ENCODE measurements at regions not wholly inside any gene's neighbourhood (a gene's known extent, or its start where the extent isn't known, plus 50 kb on each side); places are given as distances from the start of the nearest gene placed in this dataset.
A peak's percentile ranks its signal among the peaks of the same experiment; 100 is the strongest.

DNA sequence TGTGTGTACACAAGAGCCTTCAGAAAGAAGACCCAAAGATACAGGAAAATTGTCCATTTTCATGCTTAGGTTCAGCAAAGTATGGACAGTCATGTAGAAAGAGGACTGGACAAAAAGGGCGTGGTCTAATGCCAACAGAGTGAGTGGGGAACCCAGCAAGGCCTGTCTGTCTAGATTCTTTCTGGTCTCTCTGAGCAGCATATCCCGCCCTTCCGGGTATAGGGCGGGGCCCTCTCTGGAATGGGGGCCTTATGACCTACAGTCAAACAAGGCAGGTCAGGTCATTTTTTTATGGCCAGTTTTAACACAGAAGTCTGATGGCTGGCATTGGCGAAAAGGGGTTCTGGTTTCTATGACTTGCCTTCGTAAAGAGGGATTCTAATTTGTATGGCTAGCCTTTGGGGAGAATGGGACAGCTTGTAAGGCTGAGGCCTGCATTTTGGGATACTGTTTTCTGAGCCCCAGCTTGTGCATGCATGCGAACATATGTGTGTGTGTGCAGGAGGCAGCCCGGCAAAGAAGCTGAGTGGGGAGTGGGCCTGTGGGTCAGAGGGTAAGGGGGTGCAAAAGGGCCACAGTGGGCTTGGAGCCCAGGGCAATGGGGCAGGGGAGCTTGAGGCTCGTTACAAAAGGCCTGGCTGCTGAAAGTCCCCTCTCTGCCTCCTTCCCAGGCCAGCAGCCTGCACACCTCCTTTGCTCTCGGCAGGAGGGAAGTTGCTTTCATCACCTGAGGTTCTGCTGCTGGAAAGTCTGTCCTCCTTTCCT, 130.5 kb upstream of the B3GAT1 start:
- no peaks in the 10 kb centered on the region for H3K9me3 ChIP-seq
- no peaks in the 10 kb centered on the region for H4K20me1 ChIP-seq
- H3K9ac ChIP-seq: no peak overlapping the region
- no peak overlapping the region for H3K27ac ChIP-seq
- no peak overlapping the region for H3K4me3 ChIP-seq
- no peaks in the 10 kb centered on the region for H3K27me3 ChIP-seq
- H3K4me2 ChIP-seq: no peak overlapping the region
- H3K4me1 ChIP-seq: peaks cover 20% of the 10 kb centered on the region
- no peaks in the 10 kb centered on the region for H3K36me3 ChIP-seq
- no peak for TF ChIP-seq Cebpa-rat (IDR thresholded peaks at IDR 0.05)

DNA sequence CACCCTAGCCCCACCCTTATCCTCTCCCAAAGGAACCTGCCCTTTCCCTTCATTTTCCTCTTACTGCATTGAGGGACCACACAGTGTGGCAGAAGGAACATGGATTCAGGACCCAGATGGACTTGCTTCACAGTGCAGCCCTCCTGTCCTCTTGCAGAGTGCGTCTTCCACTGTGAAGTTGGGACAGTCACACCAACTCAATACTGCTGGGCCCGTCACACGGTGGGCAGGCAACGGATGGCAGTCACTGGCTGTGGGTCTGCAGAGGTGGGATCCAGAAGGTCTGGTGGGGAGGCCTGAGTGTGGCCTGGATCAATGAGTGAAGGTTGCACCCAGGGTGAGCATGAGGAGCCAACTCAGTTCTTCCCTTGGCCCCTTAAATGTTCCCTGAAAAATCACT, 129.9 kb upstream of the B3GAT1 start:
- Histone ChIP-seq H3K9ac (no peak overlapping the region), H3K36me3 (no peaks in the 10 kb centered on the region), H3K27me3 (no peaks in the 10 kb centered on the region), H3K4me1 (peaks cover 26% of the 10 kb centered on the region), H4K20me1 (no peaks in the 10 kb centered on the region), H3K4me3 (no peak overlapping the region), H3K9me3 (no peaks in the 10 kb centered on the region), H3K4me2 (no peak overlapping the region), H3K27ac (no peak overlapping the region)
- TF ChIP-seq Cebpa-rat (IDR thresholded peaks at IDR 0.05): no peak

DNA sequence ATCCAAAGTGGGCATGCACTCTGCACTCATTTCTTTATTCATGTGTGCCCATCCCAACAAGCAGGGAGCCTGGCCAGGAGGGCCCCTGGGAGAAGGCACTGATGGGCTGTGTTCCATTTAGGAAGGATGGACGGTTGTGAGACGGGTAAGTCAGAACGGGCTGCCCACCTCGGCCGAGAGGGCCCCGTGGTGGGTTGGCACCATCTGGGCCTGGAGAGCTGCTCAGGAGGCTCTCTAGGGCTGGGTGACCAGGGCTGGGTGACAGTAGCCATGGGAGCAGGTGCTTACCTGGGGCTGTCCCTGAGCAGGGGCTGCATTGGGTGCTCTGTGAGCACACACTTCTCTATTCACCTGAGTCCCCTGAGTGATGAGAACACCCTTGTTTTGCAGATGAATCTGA, 129.3 kb upstream of the B3GAT1 start:
- H3K4me1 ChIP-seq: peaks cover 32% of the 10 kb centered on the region
- H3K9me3 ChIP-seq: no peaks in the 10 kb centered on the region
- H3K9ac ChIP-seq: no peak overlapping the region
- no peaks in the 10 kb centered on the region for H3K36me3 ChIP-seq
- no peak overlapping the region for H3K4me2 ChIP-seq
- TF ChIP-seq Cebpa-rat (IDR thresholded peaks at IDR 0.05): no peak
- no peaks in the 10 kb centered on the region; the same call in 1 of the 2 replicates for H4K20me1 ChIP-seq
- no peaks in the 10 kb centered on the region for H3K27me3 ChIP-seq
- H3K4me3 ChIP-seq: no peak overlapping the region
- H3K27ac ChIP-seq: no peak overlapping the region

DNA sequence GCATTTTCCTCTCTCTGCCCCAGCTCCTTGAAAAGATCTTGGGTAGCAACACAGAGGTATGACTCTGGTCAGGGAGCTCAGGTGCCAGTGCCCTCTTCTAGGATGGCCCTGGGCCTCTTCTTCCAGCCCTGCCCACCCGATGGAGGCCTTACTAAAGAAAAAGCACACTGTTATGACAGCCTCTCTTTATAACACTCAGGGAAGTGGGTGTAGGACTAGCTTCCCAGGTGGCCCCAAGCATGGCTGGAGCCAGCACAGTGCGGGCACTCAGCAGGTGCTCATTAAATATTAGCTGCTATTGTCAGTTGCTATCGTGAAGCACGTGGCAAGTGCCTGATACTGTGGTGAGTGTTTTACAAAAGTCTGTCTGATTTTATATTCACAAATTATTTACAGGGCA, 127.2 kb upstream of the B3GAT1 start:
- no peaks in the 10 kb centered on the region for H3K27me3 ChIP-seq
- H3K9ac ChIP-seq: no peak overlapping the region
- no peak overlapping the region for H3K4me2 ChIP-seq
- no peak overlapping the region for H3K27ac ChIP-seq
- H3K36me3 ChIP-seq: no peaks in the 10 kb centered on the region
- H3K4me3 ChIP-seq: no peak overlapping the region
- no peaks in the 10 kb centered on the region for H3K9me3 ChIP-seq
- H4K20me1 ChIP-seq: peaks cover 4% of the 10 kb centered on the region; the same call in 1 of the 2 replicates
- H3K4me1 ChIP-seq: peaks cover 39% of the 10 kb centered on the region
- TF ChIP-seq Cebpa-rat (IDR thresholded peaks at IDR 0.05): no peak

DNA sequence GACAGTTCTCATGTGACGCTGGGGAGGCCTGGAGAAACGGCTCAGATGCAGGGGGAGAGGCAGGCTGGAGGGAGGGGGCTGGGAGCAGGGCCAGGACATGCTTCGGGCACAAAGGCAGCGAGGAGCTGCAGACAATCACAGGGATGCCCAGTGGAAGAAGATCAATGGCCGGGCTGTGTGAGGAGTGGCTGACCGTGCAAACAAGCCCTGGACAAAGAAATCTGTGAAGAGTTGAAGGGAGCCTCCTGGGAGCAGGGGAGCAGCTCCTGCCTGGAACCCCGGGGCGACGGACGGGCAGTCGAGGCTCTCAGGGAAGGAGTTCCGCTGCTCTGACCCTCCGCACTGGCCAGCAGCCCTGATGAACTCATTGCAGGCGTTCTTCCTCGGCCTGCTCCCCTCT, 126.7 kb upstream of the B3GAT1 start:
- Histone ChIP-seq H3K9ac (no peak overlapping the region), H3K4me3 (no peak overlapping the region), H3K27me3 (no peaks in the 10 kb centered on the region), H3K9me3 (no peaks in the 10 kb centered on the region), H3K27ac (no peak overlapping the region), H4K20me1 (peaks cover 4% of the 10 kb centered on the region; the same call in 1 of the 2 replicates), H3K36me3 (no peaks in the 10 kb centered on the region), H3K4me1 (peaks cover 39% of the 10 kb centered on the region), H3K4me2 (peak overlapping the region; percentile 7; the same call in 1 of the 2 replicates)
- TF ChIP-seq Cebpa-rat (IDR thresholded peaks at IDR 0.05): no peak

DNA sequence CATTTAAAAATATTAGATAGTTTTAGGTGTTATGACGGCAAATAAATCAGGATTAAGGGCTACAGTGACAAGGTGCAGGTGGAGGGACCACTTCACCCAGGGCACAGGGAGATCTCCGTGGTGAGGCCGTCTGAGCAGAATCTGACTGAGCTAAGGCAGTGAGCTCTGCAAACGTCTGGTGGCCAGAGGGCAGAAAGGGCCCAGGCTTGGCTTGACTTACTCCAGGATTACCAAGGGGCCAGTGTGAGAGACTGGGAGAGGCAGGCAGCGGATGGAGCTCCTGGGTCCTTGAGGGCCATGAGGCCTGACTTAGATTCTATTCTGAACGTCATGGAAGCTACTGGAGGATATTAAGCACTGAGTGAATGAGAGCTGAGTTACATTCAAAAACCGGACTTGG, 125.9 kb upstream of the B3GAT1 start:
- no peaks in the 10 kb centered on the region for H3K36me3 ChIP-seq
- no peaks in the 10 kb centered on the region for H3K27me3 ChIP-seq
- no peak overlapping the region for H3K27ac ChIP-seq
- no peak overlapping the region for H3K9ac ChIP-seq
- no peaks in the 10 kb centered on the region for H3K9me3 ChIP-seq
- H3K4me2 ChIP-seq: no peak overlapping the region
- H3K4me3 ChIP-seq: no peak overlapping the region
- peaks cover 43% of the 10 kb centered on the region for H3K4me1 ChIP-seq
- H4K20me1 ChIP-seq: peaks cover 4% of the 10 kb centered on the region; the same call in 1 of the 2 replicates
- TF ChIP-seq Cebpa-rat (IDR thresholded peaks at IDR 0.05): no peak

DNA sequence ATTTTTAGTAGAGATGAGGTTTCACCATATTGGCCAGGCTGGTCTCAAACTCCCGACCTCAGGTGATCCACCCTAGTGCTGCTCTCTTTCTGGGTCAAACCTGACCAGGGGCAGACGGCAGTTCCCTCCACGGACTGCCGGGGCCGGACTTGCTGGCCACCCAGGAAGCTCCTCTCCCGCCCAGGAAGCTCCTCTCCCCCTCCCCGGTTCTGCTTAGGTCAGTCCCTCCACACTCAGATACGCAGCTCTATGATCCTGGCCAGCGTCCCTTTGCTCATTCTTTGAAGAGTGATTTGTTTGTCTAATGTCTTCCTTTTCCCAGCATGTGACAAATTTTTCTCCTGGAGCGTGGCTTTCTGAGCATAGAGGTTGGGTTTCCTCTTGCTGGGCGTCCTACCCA, 125.3 kb upstream of the B3GAT1 start:
- TF ChIP-seq Cebpa-rat (IDR thresholded peaks at IDR 0.05): no peak

DNA sequence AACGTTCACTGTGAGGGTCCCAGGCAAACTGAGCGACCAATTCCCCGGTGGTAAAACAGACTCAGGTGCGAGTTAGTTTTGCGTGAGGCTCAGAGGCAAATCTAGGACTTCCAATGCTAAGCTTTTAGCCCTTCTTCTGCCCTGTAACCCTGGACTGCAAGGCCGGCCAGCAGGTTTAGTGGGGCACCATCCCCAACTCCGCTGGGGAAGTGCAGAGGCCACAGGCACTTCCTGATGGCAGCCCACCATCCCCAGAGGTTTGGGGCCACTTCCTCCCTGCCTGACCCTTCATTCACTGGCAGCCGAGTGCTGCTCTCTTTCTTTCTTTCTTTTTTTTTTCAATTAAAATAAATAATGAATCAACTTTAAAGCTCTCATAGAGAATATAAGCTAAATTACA, 124.6 kb upstream of the B3GAT1 start:
- H3K4me2 ChIP-seq: peak overlapping the region; percentile 82
- no peak overlapping the region for H3K27ac ChIP-seq
- no peaks in the 10 kb centered on the region for H3K9me3 ChIP-seq
- H3K9ac ChIP-seq: no peak overlapping the region
- H3K4me1 ChIP-seq: peaks cover 51% of the 10 kb centered on the region
- H3K36me3 ChIP-seq: no peaks in the 10 kb centered on the region
- H3K4me3 ChIP-seq: no peak overlapping the region
- TF ChIP-seq Cebpa-rat (IDR thresholded peaks at IDR 0.05): no peak
- H3K27me3 ChIP-seq: no peaks in the 10 kb centered on the region
- H4K20me1 ChIP-seq: peaks cover 4% of the 10 kb centered on the region; the same call in 1 of the 2 replicates

More for the DNA sequence above, 125.3 kb upstream of the B3GAT1 start:
- H3K4me1 ChIP-seq: peaks cover 49% of the 10 kb centered on the region
- no peak overlapping the region for H3K27ac ChIP-seq
- H3K9ac ChIP-seq: no peak overlapping the region
- no peak overlapping the region for H3K4me3 ChIP-seq
- H3K4me2 ChIP-seq: peak overlapping the region; percentile 82
- no peaks in the 10 kb centered on the region for H3K9me3 ChIP-seq
- no peaks in the 10 kb centered on the region for H3K27me3 ChIP-seq
- H3K36me3 ChIP-seq: no peaks in the 10 kb centered on the region
- peaks cover 4% of the 10 kb centered on the region; the same call in 1 of the 2 replicates for H4K20me1 ChIP-seq

DNA sequence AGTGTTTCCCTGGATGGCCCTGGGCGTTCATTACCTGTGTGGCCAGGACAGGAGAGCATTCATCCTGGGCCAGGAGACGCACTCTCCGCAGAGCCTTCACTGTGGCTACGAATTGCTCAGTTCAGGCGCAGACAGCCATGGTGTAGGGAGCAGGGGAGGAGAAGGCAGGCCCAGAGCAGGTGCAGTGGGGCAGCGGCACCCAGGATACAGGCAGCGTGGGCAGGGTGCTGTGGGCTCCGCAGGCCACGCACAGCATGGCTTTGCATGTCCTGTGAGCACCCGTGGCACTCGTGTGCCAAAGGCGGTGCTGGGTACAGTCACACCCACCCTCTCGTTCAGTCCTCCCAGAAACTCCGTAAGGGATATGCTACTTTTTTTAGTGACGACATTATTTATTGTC, 124.2 kb upstream of the B3GAT1 start:
- peak overlapping the region; percentile 82 for H3K4me2 ChIP-seq
- peaks cover 4% of the 10 kb centered on the region; the same call in 1 of the 2 replicates for H4K20me1 ChIP-seq
- no peaks in the 10 kb centered on the region for H3K9me3 ChIP-seq
- H3K9ac ChIP-seq: no peak overlapping the region
- peaks cover 47% of the 10 kb centered on the region for H3K4me1 ChIP-seq
- H3K27me3 ChIP-seq: no peaks in the 10 kb centered on the region
- no peak overlapping the region for H3K27ac ChIP-seq
- no peaks in the 10 kb centered on the region for H3K36me3 ChIP-seq
- TF ChIP-seq Cebpa-rat (IDR thresholded peaks at IDR 0.05): no peak
- no peak overlapping the region for H3K4me3 ChIP-seq
